Ammon's horn (tissue), 1 donor: ENCODE measurements at regions not wholly inside any gene's neighbourhood (a gene's known extent, or its start where the extent isn't known, plus 50 kb on each side); places are given as distances from the start of the nearest gene placed in this dataset.
A peak's percentile ranks its signal among the peaks of the same experiment; 100 is the strongest.
"Not testable (repeated sequence)": the region's sequence is repeated elsewhere in the genome, so short reads cannot be mapped to it uniquely, and the experiment has no call there.

Experiments
- DNase-seq: peaks from one replicate; pipeline ENCODE4 v3.0.0-alpha.2; 2016; ENCODE audit warnings: low spot score

GRCh38 chr18:34280000-34280399, 55.3 kb upstream of the NOL4 start:
- DNase-seq = no peak

GRCh38 chr18:34280653-34281052, 55.9 kb upstream of the NOL4 start:
- no peak for DNase-seq

- DNase-seq = no peak
Observed at GRCh38 chr18:34281290-34281689, 56.6 kb upstream of the NOL4 start.

GRCh38 chr18:34281722-34282121, 57.0 kb upstream of the NOL4 start:
- no peak for DNase-seq

- no peak for DNase-seq
Observed at GRCh38 chr18:34283506-34283905, 58.8 kb upstream of the NOL4 start.

- DNase-seq = no peak
Observed at GRCh38 chr18:34287825-34288224, 63.1 kb upstream of the NOL4 start.

- DNase-seq = no peak
Observed at GRCh38 chr18:34292594-34292993, 67.9 kb upstream of the NOL4 start.

- DNase-seq = no peak
Observed at GRCh38 chr18:34297287-34297686, 72.6 kb upstream of the NOL4 start.

GRCh38 chr18:34299828-34300227, 75.1 kb upstream of the NOL4 start:
- no peak for DNase-seq

- DNase-seq = no peak
Observed at GRCh38 chr18:34311468-34311867, 86.8 kb upstream of the NOL4 start.

GRCh38 chr18:34314847-34315246, 90.1 kb upstream of the NOL4 start:
- DNase-seq = no peak

- DNase-seq = no peak
Observed at GRCh38 chr18:34315591-34316352, 91.1 kb upstream of the NOL4 start.

- no peak for DNase-seq
Observed at GRCh38 chr18:34320267-34320666, 95.6 kb upstream of the NOL4 start.

- DNase-seq = no peak
Observed at GRCh38 chr18:34321066-34321465, 96.4 kb upstream of the NOL4 start.

GRCh38 chr18:34322365-34323289, 97.9 kb upstream of the NOL4 start:
- peak; percentile 88 for DNase-seq

GRCh38 chr18:34329840-34330239, 105.1 kb upstream of the NOL4 start:
- no peak for DNase-seq

GRCh38 chr18:34330308-34330707, 105.6 kb upstream of the NOL4 start:
- no peak for DNase-seq

GRCh38 chr18:34330907-34331306, 106.2 kb upstream of the NOL4 start:
- not testable (repeated sequence) for DNase-seq

- not testable (repeated sequence) for DNase-seq
Observed at GRCh38 chr18:34331343-34331742, 106.6 kb upstream of the NOL4 start.

- DNase-seq = no peak
Observed at GRCh38 chr18:34339155-34339554, 114.4 kb upstream of the NOL4 start.

- DNase-seq = no peak
Observed at GRCh38 chr18:34342960-34343359, 118.2 kb upstream of the NOL4 start.

- DNase-seq = no peak
Observed at GRCh38 chr18:34345738-34346137, 121.0 kb upstream of the NOL4 start.

GRCh38 chr18:34350778-34351177, 126.1 kb upstream of the NOL4 start:
- no peak for DNase-seq
